Liver (tissue), 8 donors: ENCODE measurements at regions not wholly inside any gene's neighbourhood (a gene's known extent, or its start where the extent isn't known, plus 50 kb on each side); places are given as distances from the start of the nearest gene placed in this dataset.

Experiments
- DNase-seq: peaks from one replicate; pipeline ENCODE4 v3.0.0-alpha.2; 2017; ENCODE audit warnings: low spot score
- H3K27ac ChIP-seq, 2 donors: one replicate each; pipeline ENCODE4 v1.7.0; 2013; ENCODE audit warnings: inconsistent platforms in 2 of 2, low read length in 2 of 2, control low read depth in 1 of 2, low read depth in 1 of 2, mild to moderate bottlenecking in 1 of 2
- H3K27me3 ChIP-seq, 4 donors: one replicate each; pipeline versions ENCODE4 v1.6.1 to v1.7.0; 2013; ENCODE audit warnings: low read length in 3 of 4, inconsistent platforms in 1 of 4, mild to moderate bottlenecking in 1 of 4, moderate library complexity in 1 of 4; ENCODE audit not compliant: control insufficient read depth in 4 of 4, insufficient read depth in 4 of 4
- H3K36me3 ChIP-seq, 4 donors: one replicate each; pipeline versions ENCODE4 v1.6.1 to v1.7.0; 2013; ENCODE audit warnings: low read length in 3 of 4, mild to moderate bottlenecking in 3 of 4, low read depth in 1 of 4, moderate library complexity in 1 of 4; ENCODE audit not compliant: control insufficient read depth in 4 of 4, insufficient read depth in 3 of 4
- H3K4me1 ChIP-seq, 4 donors: one replicate each; pipeline versions ENCODE4 v1.6.1 to v1.7.0; 2013; ENCODE audit warnings: low read length in 3 of 4, mild to moderate bottlenecking in 3 of 4, moderate library complexity in 1 of 4; ENCODE audit not compliant: control insufficient read depth in 4 of 4, insufficient read depth in 4 of 4
- H3K4me3 ChIP-seq, 3 donors: one replicate each; pipeline versions ENCODE4 v1.6.1 to v1.7.0; 2013; ENCODE audit warnings: low read length in 3 of 3, control low read depth in 1 of 3, low read depth in 1 of 3, mild to moderate bottlenecking in 1 of 3
- H3K9ac ChIP-seq, 2 donors: one replicate each; pipeline ENCODE4 v1.7.0; 2013; ENCODE audit warnings: low read length in 2 of 2, mild to moderate bottlenecking in 2 of 2, moderate library complexity in 2 of 2, control low read depth in 1 of 2, low read depth in 1 of 2
- H3K9me3 ChIP-seq, 4 donors: one replicate each; pipeline versions ENCODE4 v1.6.1 to v1.7.0; 2013; ENCODE audit warnings: low read length in 3 of 4; ENCODE audit not compliant: control insufficient read depth in 4 of 4
- EGR1 ChIP-seq, 2 donors: IDR thresholded peaks; 2 replicates each; pipeline ENCODE4 v1.6.1; 2016 to 2018; ENCODE audit warnings: antibody characterized with exemption in 2 of 2, low read depth in 2 of 2
- FOXA1 ChIP-seq: IDR thresholded peaks from 2 replicates; pipeline ENCODE4 v1.6.1; 2016; ENCODE audit warnings: antibody characterized with exemption
- GABPA ChIP-seq, 2 donors: IDR thresholded peaks in 1 of 2; conservative IDR thresholded peaks in 1 of 2; 2 replicates each; pipeline ENCODE4 v1.6.1; 2016; ENCODE audit warnings: antibody characterized with exemption in 2 of 2, mild to moderate bottlenecking in 1 of 2, moderate library complexity in 1 of 2
- HNF4A ChIP-seq, 2 donors: conservative IDR thresholded peaks; 2 replicates each; pipeline ENCODE4 v1.6.1; 2016; ENCODE audit warnings: antibody characterized with exemption in 2 of 2, mild to moderate bottlenecking in 2 of 2
- HNF4G ChIP-seq: IDR thresholded peaks from 2 replicates; pipeline ENCODE4 v1.6.1; 2016; ENCODE audit warnings: antibody characterized with exemption
- MAX ChIP-seq: IDR thresholded peaks from 2 replicates; pipeline ENCODE4 v1.6.1; 2016; ENCODE audit warnings: antibody characterized with exemption
- NR2F2 ChIP-seq: IDR thresholded peaks from 2 replicates; pipeline ENCODE4 v1.6.1; 2016; ENCODE audit warnings: antibody characterized with exemption
- RXRA ChIP-seq, 2 donors: IDR thresholded peaks; 2 replicates each; pipeline ENCODE4 v1.6.1; 2017 to 2018; ENCODE audit warnings: antibody characterized with exemption in 2 of 2, mild to moderate bottlenecking in 1 of 2
- SP1 ChIP-seq: IDR thresholded peaks from 2 replicates; pipeline ENCODE4 v1.6.1; 2018; ENCODE audit warnings: antibody characterized with exemption, mild to moderate bottlenecking
- TAF1 ChIP-seq: conservative IDR thresholded peaks from 2 replicates; pipeline ENCODE4 v1.6.1; 2016; ENCODE audit warnings: antibody characterized with exemption, mild to moderate bottlenecking
- YY1 ChIP-seq: IDR thresholded peaks from 2 replicates; pipeline ENCODE4 v1.6.1; 2016; ENCODE audit warnings: antibody characterized with exemption, mild to moderate bottlenecking
- ZBTB33 ChIP-seq: IDR thresholded peaks from 2 replicates; pipeline ENCODE4 v1.6.1; 2016; ENCODE audit warnings: antibody characterized with exemption
- WGBS: extraction: QIAGEN DNeasy Blood & Tissue Kit; methylation state at CpG from one replicate; pipeline ENCODE4 v1.1.7; 2013; 5-methylcytosine and 5-hydroxymethylcytosine counted together
- TF ChIP-seq, protein P1 (sequence below): IDR thresholded peaks from 2 replicates; pipeline ENCODE4 v1.6.1; 2016; ENCODE audit warnings: antibody characterized with exemption, mild to moderate bottlenecking
- TF ChIP-seq, protein P2 (sequence below): fragments of 150-350 bp; IDR thresholded peaks from 2 replicates; pipeline ENCODE4 v1.5.1; 2017; ENCODE audit warnings: improper control_type of control experiment, low read depth, low read length; ENCODE audit not compliant: missing input control
- donor health status: healthy.
- donor health status: healthy.
- donor health status: healthy.
- donor health status: healthy.
- donor health status: healthy.

DNA sequence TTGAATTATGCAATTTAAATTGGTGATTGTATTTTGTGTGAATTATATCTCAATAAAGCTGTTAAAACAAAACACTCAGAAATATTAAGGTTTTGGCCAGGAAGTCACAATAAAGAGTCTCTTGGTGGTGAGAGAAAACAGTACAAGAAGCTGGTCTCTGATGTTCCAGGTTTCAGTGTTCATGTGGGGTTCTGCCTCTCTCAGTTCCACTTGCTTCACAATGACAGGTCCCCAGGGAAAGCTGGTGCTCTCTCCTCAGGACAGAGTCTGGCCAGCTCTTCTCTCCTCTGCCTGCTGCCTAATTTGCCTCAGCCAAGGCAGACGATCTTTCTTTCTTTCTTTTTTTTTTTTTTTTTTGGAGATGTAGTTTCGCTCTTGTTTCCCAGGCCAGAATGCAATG is 342.9 kb upstream of the PLXNA2 start:
- Histone ChIP-seq H3K4me1 (no peaks in the 10 kb centered on the region), H3K27ac (no peak overlapping the region), H3K36me3 (no peaks in the 10 kb centered on the region), H3K9ac (no peak overlapping the region), H3K27me3 (no peaks in the 10 kb centered on the region), H3K4me3 (no peak overlapping the region), H3K9me3 (no peaks in the 10 kb centered on the region)
- WGBS: 83% methylated on average over 2 of the region's 2 CpGs
- no peak for DNase-seq
- no peak for TF ChIP-seq GABPA (IDR thresholded peaks at IDR 0.05 in 1 of 2, conservative IDR thresholded peaks at IDR 0.05 in 1 of 2)
- no peak for TF ChIP-seq NR2F2
- TF ChIP-seq EGR1 (IDR thresholded peaks at IDR 0.05; ENCODE audit: low read depth in 2 of 2): no peak

- Histone ChIP-seq H3K36me3 (no peaks in the 10 kb centered on the region), H3K9me3 (no peaks in the 10 kb centered on the region), H3K4me1 (no peaks in the 10 kb centered on the region), H3K4me3 (no peak overlapping the region), H3K27me3 (no peaks in the 10 kb centered on the region), H3K9ac (no peak overlapping the region), H3K27ac (no peak overlapping the region)
- DNase-seq: no peak
- WGBS: 86% methylated on average over 2 of the region's 2 CpGs
- no peak for TF ChIP-seq NR2F2
- TF ChIP-seq HNF4A (conservative IDR thresholded peaks at IDR 0.05): no peak
- no peak for TF ChIP-seq FOXA1
- TF ChIP-seq, protein P1, sequence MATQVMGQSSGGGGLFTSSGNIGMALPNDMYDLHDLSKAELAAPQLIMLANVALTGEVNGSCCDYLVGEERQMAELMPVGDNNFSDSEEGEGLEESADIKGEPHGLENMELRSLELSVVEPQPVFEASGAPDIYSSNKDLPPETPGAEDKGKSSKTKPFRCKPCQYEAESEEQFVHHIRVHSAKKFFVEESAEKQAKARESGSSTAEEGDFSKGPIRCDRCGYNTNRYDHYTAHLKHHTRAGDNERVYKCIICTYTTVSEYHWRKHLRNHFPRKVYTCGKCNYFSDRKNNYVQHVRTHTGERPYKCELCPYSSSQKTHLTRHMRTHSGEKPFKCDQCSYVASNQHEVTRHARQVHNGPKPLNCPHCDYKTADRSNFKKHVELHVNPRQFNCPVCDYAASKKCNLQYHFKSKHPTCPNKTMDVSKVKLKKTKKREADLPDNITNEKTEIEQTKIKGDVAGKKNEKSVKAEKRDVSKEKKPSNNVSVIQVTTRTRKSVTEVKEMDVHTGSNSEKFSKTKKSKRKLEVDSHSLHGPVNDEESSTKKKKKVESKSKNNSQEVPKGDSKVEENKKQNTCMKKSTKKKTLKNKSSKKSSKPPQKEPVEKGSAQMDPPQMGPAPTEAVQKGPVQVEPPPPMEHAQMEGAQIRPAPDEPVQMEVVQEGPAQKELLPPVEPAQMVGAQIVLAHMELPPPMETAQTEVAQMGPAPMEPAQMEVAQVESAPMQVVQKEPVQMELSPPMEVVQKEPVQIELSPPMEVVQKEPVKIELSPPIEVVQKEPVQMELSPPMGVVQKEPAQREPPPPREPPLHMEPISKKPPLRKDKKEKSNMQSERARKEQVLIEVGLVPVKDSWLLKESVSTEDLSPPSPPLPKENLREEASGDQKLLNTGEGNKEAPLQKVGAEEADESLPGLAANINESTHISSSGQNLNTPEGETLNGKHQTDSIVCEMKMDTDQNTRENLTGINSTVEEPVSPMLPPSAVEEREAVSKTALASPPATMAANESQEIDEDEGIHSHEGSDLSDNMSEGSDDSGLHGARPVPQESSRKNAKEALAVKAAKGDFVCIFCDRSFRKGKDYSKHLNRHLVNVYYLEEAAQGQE: no peak
- TF ChIP-seq, protein P2, sequence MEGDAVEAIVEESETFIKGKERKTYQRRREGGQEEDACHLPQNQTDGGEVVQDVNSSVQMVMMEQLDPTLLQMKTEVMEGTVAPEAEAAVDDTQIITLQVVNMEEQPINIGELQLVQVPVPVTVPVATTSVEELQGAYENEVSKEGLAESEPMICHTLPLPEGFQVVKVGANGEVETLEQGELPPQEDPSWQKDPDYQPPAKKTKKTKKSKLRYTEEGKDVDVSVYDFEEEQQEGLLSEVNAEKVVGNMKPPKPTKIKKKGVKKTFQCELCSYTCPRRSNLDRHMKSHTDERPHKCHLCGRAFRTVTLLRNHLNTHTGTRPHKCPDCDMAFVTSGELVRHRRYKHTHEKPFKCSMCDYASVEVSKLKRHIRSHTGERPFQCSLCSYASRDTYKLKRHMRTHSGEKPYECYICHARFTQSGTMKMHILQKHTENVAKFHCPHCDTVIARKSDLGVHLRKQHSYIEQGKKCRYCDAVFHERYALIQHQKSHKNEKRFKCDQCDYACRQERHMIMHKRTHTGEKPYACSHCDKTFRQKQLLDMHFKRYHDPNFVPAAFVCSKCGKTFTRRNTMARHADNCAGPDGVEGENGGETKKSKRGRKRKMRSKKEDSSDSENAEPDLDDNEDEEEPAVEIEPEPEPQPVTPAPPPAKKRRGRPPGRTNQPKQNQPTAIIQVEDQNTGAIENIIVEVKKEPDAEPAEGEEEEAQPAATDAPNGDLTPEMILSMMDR: no peak
- no peak for TF ChIP-seq GABPA (IDR thresholded peaks at IDR 0.05 in 1 of 2, conservative IDR thresholded peaks at IDR 0.05 in 1 of 2)
- no peak for TF ChIP-seq EGR1 (IDR thresholded peaks at IDR 0.05; ENCODE audit: low read depth in 2 of 2)
- no peak for TF ChIP-seq SP1
- TF ChIP-seq YY1: no peak
- no peak for TF ChIP-seq MAX
- TF ChIP-seq HNF4G: no peak
- TF ChIP-seq TAF1: no peak
- TF ChIP-seq RXRA (IDR thresholded peaks at IDR 0.05): no peak
- no peak for TF ChIP-seq ZBTB33
Measured at GRCh38 chr1:208593306-208594006, 349.3 kb upstream of the PLXNA2 start.
